ENCODE measurements at regions not wholly inside any gene's neighbourhood (a gene's known extent, or its start where the extent isn't known, plus 50 kb on each side); places are given as distances from the start of the nearest gene placed in this dataset.

DNA sequence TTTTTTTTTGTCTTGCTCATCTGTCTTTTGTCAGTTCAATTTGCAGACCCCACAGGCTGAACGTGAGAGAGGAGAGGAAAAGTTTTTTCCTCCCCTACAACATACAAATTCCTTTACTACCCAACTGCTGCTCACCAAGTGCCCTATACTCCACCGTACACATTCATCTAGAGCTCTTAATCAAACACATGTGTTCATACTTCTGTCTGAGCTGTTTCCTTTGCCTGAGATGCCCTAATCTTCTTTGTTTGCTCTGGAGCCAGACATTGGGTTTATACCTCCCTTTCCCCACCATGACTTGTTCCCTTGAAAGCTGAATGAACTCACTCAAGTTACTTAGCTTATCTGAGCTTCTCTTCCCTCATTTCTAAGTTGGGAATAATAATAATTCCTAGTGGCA, 122.7 kb upstream of the RASGRP1 start:
- TF ChIP-seq, protein P1, sequence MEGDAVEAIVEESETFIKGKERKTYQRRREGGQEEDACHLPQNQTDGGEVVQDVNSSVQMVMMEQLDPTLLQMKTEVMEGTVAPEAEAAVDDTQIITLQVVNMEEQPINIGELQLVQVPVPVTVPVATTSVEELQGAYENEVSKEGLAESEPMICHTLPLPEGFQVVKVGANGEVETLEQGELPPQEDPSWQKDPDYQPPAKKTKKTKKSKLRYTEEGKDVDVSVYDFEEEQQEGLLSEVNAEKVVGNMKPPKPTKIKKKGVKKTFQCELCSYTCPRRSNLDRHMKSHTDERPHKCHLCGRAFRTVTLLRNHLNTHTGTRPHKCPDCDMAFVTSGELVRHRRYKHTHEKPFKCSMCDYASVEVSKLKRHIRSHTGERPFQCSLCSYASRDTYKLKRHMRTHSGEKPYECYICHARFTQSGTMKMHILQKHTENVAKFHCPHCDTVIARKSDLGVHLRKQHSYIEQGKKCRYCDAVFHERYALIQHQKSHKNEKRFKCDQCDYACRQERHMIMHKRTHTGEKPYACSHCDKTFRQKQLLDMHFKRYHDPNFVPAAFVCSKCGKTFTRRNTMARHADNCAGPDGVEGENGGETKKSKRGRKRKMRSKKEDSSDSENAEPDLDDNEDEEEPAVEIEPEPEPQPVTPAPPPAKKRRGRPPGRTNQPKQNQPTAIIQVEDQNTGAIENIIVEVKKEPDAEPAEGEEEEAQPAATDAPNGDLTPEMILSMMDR (conservative IDR thresholded peaks at IDR 0.05; ENCODE audit: low read length): no peak
- TF ChIP-seq EZH2phosphoT487 (IDR thresholded peaks at IDR 0.05; ENCODE audit: borderline replicate concordance, low read depth, low read length): no peak

All from OCI-LY7 (cell line).